GM12878 (cell line): ENCODE measurements at regions not wholly inside any gene's neighbourhood (a gene's known extent, or its start where the extent isn't known, plus 50 kb on each side); places are given as distances from the start of the nearest gene placed in this dataset.
"Not testable (repeated sequence)": the region's sequence is repeated elsewhere in the genome, so short reads cannot be mapped to it uniquely, and the experiment has no call there.

Source experiments
- ATAC-seq: fragments of 200-7000 bp; cut with Tn5 transposase; 3 replicates; pipeline ENCODE4 v1.9.1; 2020; ENCODE audit warnings: mild to moderate bottlenecking, moderate library complexity
- BruUV-seq: library from RNA; stranded (reverse); fragments of 400-500 nt; replicated peaks from 2 replicates; lab custom pipeline; 2021; lab: Mats Ljungman, UMichigan
- CTCF ChIA-PET: fragments of 300-600 bp; sonication (Branson Sonifier 250); formaldehyde crosslinking; extraction: SDS; loops from one replicate; lab custom pipeline; 2021; ENCODE audit warnings: inconsistent platforms; lab: Yijun Ruan, JAX
- POLR2A ChIA-PET: fragments of 350-600 bp; formaldehyde crosslinking; extraction: SDS; loops from one replicate; lab custom pipeline; 2021; ENCODE audit warnings: inconsistent platforms; lab: Charles Lee
- RAD21 ChIA-PET: fragments of 300-600 bp; sonication (Branson Sonifier 250); formaldehyde crosslinking; loops from one replicate; lab custom pipeline; 2023; ENCODE audit warnings: antibody characterized with exemption; ENCODE audit not compliant: unreplicated experiment; lab: Charles Lee
- SMC1A ChIA-PET: fragments of 300-600 bp; sonication (Branson Sonifier 250); formaldehyde crosslinking; loops from one replicate; lab custom pipeline; 2023; ENCODE audit not compliant: unreplicated experiment, uncharacterized antibody; lab: Charles Lee
- DNase-seq: peaks from one replicate; pipeline ENCODE4 v3.0.0-alpha.2; 2011; ENCODE audit warnings: low read depth, low spot score
- FAIRE-seq: peaks from 3 replicates; lab custom pipeline; 2011; peaks lifted over from hg19 to GRCh38; lab: Jason Lieb, UNC
- H2AFZ ChIP-seq: 2 replicates; pipeline ENCODE4 v1.6.0; 2011; ENCODE audit warnings: low read depth, low read length, control low read depth; ENCODE audit not compliant: control insufficient read depth
- H3K27ac ChIP-seq: 2 replicates; pipeline ENCODE4 v1.5.1; 2011; ENCODE audit warnings: control low read depth; ENCODE audit not compliant: control insufficient read depth, insufficient read depth
- H3K27me3 ChIP-seq, 2 experiments: replicated peaks in 1 of 2; 2 replicates each; pipeline versions ENCODE4 v1.6.0 to v1.6.1; 2011; ENCODE audit warnings: low read length in 1 of 2; ENCODE audit not compliant: control insufficient read depth in 2 of 2, insufficient read depth in 2 of 2
- H3K36me3 ChIP-seq, 2 experiments: 2 replicates each; pipeline ENCODE4 v1.5.1; 2011; ENCODE audit warnings: low read length in 1 of 2; ENCODE audit not compliant: control insufficient read depth in 2 of 2, insufficient read depth in 2 of 2
- H3K4me1 ChIP-seq: 2 replicates; pipeline ENCODE4 v1.6.1; 2011; ENCODE audit warnings: mild to moderate bottlenecking, low read length, moderate library complexity, mixed read lengths; ENCODE audit not compliant: control insufficient read depth, insufficient read depth
- H3K4me2 ChIP-seq: 2 replicates; pipeline ENCODE4 v1.6.0; 2011; ENCODE audit warnings: control low read depth; ENCODE audit not compliant: control insufficient read depth, insufficient read depth
- H3K4me3 ChIP-seq: fragments of 200-600 bp; sonication (generic); 2 replicates; pipeline ENCODE4 v1.5.1; 2016
- H3K79me2 ChIP-seq: 2 replicates; pipeline ENCODE4 v1.6.0; 2011; ENCODE audit warnings: low read length; ENCODE audit not compliant: control insufficient read depth, insufficient read depth
- H3K9ac ChIP-seq: 2 replicates; pipeline ENCODE4 v1.8.0; 2011; ENCODE audit warnings: low read length, control low read depth, mixed read lengths; ENCODE audit not compliant: control insufficient read depth, insufficient read depth
- H3K9me3 ChIP-seq: replicated peaks from 3 replicates; pipeline ENCODE4 v1.5.1; 2011; ENCODE audit warnings: mild to moderate bottlenecking, low read length; ENCODE audit not compliant: control insufficient read depth, insufficient read depth
- H4K20me1 ChIP-seq: 2 replicates; pipeline ENCODE4 v1.6.0; 2011; ENCODE audit not compliant: control insufficient read depth, insufficient read depth
- CBFB ChIP-seq: IDR thresholded peaks from 2 replicates; pipeline ENCODE4 v1.6.1; 2016; ENCODE audit warnings: antibody characterized with exemption, low read depth
- HCFC1 ChIP-seq: fragments of 150-350 bp; IDR thresholded peaks from 2 replicates; pipeline ENCODE4 v1.6.1; 2014; ENCODE audit warnings: low read length
- HDGF ChIP-seq: fragments of 450-650 bp; IDR thresholded peaks from 2 replicates; pipeline ENCODE4 v1.6.1; 2016; ENCODE audit warnings: antibody characterized with exemption
- IRF3 ChIP-seq: fragments of 450-650 bp; IDR thresholded peaks from 2 replicates; pipeline ENCODE4 v1.6.1; 2014; ENCODE audit warnings: mild to moderate bottlenecking
- NFIC ChIP-seq: IDR thresholded peaks from 2 replicates; pipeline ENCODE4 v1.6.1; 2012; ENCODE audit warnings: low read depth, mild to moderate bottlenecking, inconsistent platforms, low read length, moderate library complexity
- RELA ChIP-seq: fragments of 450-650 bp; IDR thresholded peaks from 2 replicates; pipeline ENCODE4 v1.8.0; 2014; ENCODE audit warnings: borderline replicate concordance; ENCODE audit not compliant: partially characterized antibody
- REST ChIP-seq: IDR thresholded peaks from 2 replicates; pipeline ENCODE4 v1.6.1; 2012; ENCODE audit warnings: mild to moderate bottlenecking, low read depth, low read length
- SPI1 ChIP-seq: IDR thresholded peaks from 2 replicates; pipeline ENCODE4 v1.6.1; 2011; ENCODE audit warnings: low read depth, mild to moderate bottlenecking, low read length, moderate library complexity, borderline replicate concordance; ENCODE audit not compliant: insufficient read depth
- TAF1 ChIP-seq: IDR thresholded peaks from 2 replicates; pipeline ENCODE4 v1.6.1; 2011; ENCODE audit warnings: mild to moderate bottlenecking, low read depth, low read length, borderline replicate concordance
- ZNF24 ChIP-seq: fragments of 450-650 bp; IDR thresholded peaks from 2 replicates; pipeline ENCODE4 v1.6.1; 2017; ENCODE audit warnings: antibody characterized with exemption, mild to moderate bottlenecking
- WGBS: methylation state at CpG from one replicate; pipeline ENCODE4 v1.1.6; 2016; ENCODE audit warnings: low lambda C conversion rate; ENCODE audit not compliant: insufficient replicate concordance, insufficient coverage; ENCODE audit errors: missing lambda C conversion rate; 5-methylcytosine and 5-hydroxymethylcytosine counted together
- in situ Hi-C: fragments of 300-500 bp; cut with MboI; formaldehyde crosslinking; loops from 9 replicates; pipeline ENCODE4 v1.14.3; 2018; ENCODE audit warnings: mixed read lengths
- intact Hi-C: fragments of 100-400 bp; cut with micrococcal nuclease; formaldehyde crosslinking; loops from one replicate; pipeline ENCODE4 v1.14.2; 2022; ENCODE audit not compliant: unreplicated experiment
- TF ChIP-seq, protein P1 (sequence below): IDR thresholded peaks from 2 replicates; pipeline ENCODE4 v1.6.1; 2011; ENCODE audit warnings: low read depth, low read length, improper control_type of control experiment, borderline replicate concordance

GRCh38 chr1:214862421-214862820, 220.1 kb upstream of the KCNK2 start (continued):
- TF ChIP-seq REST: no peak

GRCh38 chr1:214864896-214865688, 217.4 kb upstream of the KCNK2 start:
- no TSS peak for BruUV-seq
- CTCF ChIA-PET: no interaction called here
- Histone ChIP-seq H4K20me1 (no peaks in the 10 kb centered on the region), H3K27me3 (no peaks in the 10 kb centered on the region), H3K36me3 (no peaks in the 10 kb centered on the region), H3K27ac (no peak overlapping the region), H2AFZ (no peak overlapping the region), H3K9ac (no peak overlapping the region), H3K4me2 (no peak overlapping the region), H3K79me2 (no peaks in the 10 kb centered on the region), H3K4me1 (no peaks in the 10 kb centered on the region), H3K9me3 (no peaks in the 10 kb centered on the region), H3K4me3 (no peak overlapping the region)
- POLR2A ChIA-PET: no interaction called here
- TF ChIP-seq CBFB (no peak), HCFC1 (no peak), NFIC (no peak), SPI1 (no peak), HDGF (no peak), IRF3 (no peak), TAF1 (no peak), ZNF24 (no peak), RELA (no peak)
- TF ChIP-seq, protein P1, sequence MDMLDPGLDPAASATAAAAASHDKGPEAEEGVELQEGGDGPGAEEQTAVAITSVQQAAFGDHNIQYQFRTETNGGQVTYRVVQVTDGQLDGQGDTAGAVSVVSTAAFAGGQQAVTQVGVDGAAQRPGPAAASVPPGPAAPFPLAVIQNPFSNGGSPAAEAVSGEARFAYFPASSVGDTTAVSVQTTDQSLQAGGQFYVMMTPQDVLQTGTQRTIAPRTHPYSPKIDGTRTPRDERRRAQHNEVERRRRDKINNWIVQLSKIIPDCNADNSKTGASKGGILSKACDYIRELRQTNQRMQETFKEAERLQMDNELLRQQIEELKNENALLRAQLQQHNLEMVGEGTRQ: no peak
- ATAC-seq (no peak), DNase-seq (no peak), FAIRE-seq (no peak)
- RAD21 ChIA-PET: interaction anchor here (0.6 kb wide), 1 partner anchor 42 kb away, joined by 3 read pairs; no protein-coding TSS in a partner anchor
- WGBS: 31% methylated on average over 3 of the region's 3 CpGs
- intact Hi-C loops: no loop called here
- in situ Hi-C loops: no loop called here
- SMC1A ChIA-PET: no interaction called here

DNA sequence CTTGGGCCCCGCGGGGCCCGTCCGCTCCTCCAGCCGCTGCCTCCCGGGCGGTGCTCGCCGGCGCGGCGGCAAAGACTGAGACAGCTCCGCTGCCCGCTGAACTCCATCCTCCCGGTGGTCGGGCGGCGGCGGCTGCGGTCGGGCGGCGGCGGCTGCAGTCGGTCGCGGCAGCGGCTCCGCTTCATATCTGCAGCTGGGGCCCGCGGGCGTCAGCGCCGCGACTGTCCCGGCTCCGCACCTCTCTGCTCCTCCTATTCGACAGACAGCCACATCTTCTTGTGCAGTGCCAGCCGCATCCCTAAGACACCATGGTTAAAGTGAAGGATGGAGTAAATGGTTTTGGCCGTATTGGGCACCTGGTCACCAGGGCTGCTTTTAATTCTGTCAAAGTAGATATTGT, 212.1 kb upstream of the KCNK2 start:
- BruUV-seq, H3K4me1 ChIP-seq, H3K4me2 ChIP-seq, in situ Hi-C loops, SMC1A ChIA-PET, RAD21 ChIA-PET, H3K79me2 ChIP-seq, H4K20me1 ChIP-seq, H3K36me3 ChIP-seq, H3K27ac ChIP-seq, H3K9me3 ChIP-seq, H3K9ac ChIP-seq, intact Hi-C loops, H3K4me3 ChIP-seq, FAIRE-seq, H3K27me3 ChIP-seq, CTCF ChIA-PET, H2AFZ ChIP-seq, POLR2A ChIA-PET, DNase-seq, ATAC-seq: not testable (repeated sequence)
- 90% methylated on average over 20 of the region's 40 CpGs for WGBS
